Urinary bladder (tissue), 4 donors: ENCODE measurements at regions not wholly inside any gene's neighbourhood (a gene's known extent, or its start where the extent isn't known, plus 50 kb on each side); places are given as distances from the start of the nearest gene placed in this dataset. TPM values are rescaled to one million over a fixed set of nuclear protein-coding genes. Genes with fewer than 3 reads are reported as not detected.

ENCODE experiments used
- DNase-seq: peaks from one replicate; pipeline ENCODE4 v3.0.0-alpha.2; 2015; ENCODE audit errors: extremely low spot score
- H3K27ac ChIP-seq: one replicate; pipeline ENCODE4 v1.5.1; 2013; ENCODE audit warnings: low read depth, mild to moderate bottlenecking, moderate library complexity
- H3K36me3 ChIP-seq: one replicate; pipeline ENCODE4 v1.6.1; 2013; ENCODE audit warnings: mild to moderate bottlenecking, moderate library complexity; ENCODE audit not compliant: insufficient read depth
- H3K4me1 ChIP-seq: one replicate; pipeline ENCODE4 v1.6.1; 2013; ENCODE audit warnings: mild to moderate bottlenecking, moderate library complexity; ENCODE audit not compliant: insufficient read depth
- H3K4me3 ChIP-seq: one replicate; pipeline ENCODE4 v1.5.1; 2013; ENCODE audit warnings: low read depth, low read length
- WGBS: extraction: QIAGEN DNeasy Blood & Tissue Kit; methylation state at CpG from one replicate; pipeline ENCODE4 v1.1.7; 2013; 5-methylcytosine and 5-hydroxymethylcytosine counted together
- small RNA-seq: library from RNA; depleted of rRNA; stranded (forward); fragments of <200 nt; gene quantifications from one replicate; pipeline ENCODE3, GENCODE V24; 2014
- donor health status: healthy with polysubstance abuse.
- donor health status: healthy.

GRCh38 chr5:129398026-129398678 is 61.9 kb upstream of the ADAMTS19 start:
- no peaks in the 10 kb centered on the region for H3K4me1 ChIP-seq
- DNase-seq: no peak
- no peaks in the 10 kb centered on the region for H3K36me3 ChIP-seq
- 92% methylated on average over 1 of the region's 1 CpG for WGBS
- H3K4me3 ChIP-seq: no peak overlapping the region
- no peak overlapping the region for H3K27ac ChIP-seq

GRCh38 chr5:129399069-129399468 is 61.0 kb upstream of the ADAMTS19 start:
- DNase-seq: no peak
- Histone ChIP-seq H3K4me1 (no peaks in the 10 kb centered on the region), H3K36me3 (no peaks in the 10 kb centered on the region), H3K4me3 (no peak overlapping the region), H3K27ac (no peak overlapping the region)
- 86% methylated on average over 2 of the region's 2 CpGs for WGBS

GRCh38 chr5:129400395-129400983 is 59.6 kb upstream of the ADAMTS19 start:
- no peak overlapping the region for H3K27ac ChIP-seq
- no peaks in the 10 kb centered on the region for H3K36me3 ChIP-seq
- WGBS: 48% methylated on average over 5 of the region's 5 CpGs
- H3K4me3 ChIP-seq: no peak overlapping the region
- no peaks in the 10 kb centered on the region for H3K4me1 ChIP-seq
- DNase-seq: no peak

GRCh38 chr5:129405222-129405621 is 54.9 kb upstream of the ADAMTS19 start:
- H3K4me1 ChIP-seq: no peaks in the 10 kb centered on the region
- WGBS: 37% methylated on average over 2 of the region's 2 CpGs
- no peak overlapping the region for H3K27ac ChIP-seq
- no peak for DNase-seq
- no peaks in the 10 kb centered on the region for H3K36me3 ChIP-seq
- H3K4me3 ChIP-seq: no peak overlapping the region

- no peak overlapping the region for H3K27ac ChIP-seq
- DNase-seq: no peak
- no peaks in the 10 kb centered on the region for H3K36me3 ChIP-seq
- H3K4me1 ChIP-seq: no peaks in the 10 kb centered on the region
- no peak overlapping the region for H3K4me3 ChIP-seq
Measured at GRCh38 chr5:129406440-129406839, 53.7 kb upstream of the ADAMTS19 start.

Small RNA genes in the stretch of these regions (small RNA-seq; reads per million reads assigned to genes)
- gene MIR4460: not detected
